HL-60/S4 (cell line): ENCODE measurements at regions not wholly inside any gene's neighbourhood (a gene's known extent, or its start where the extent isn't known, plus 50 kb on each side); places are given as distances from the start of the nearest gene placed in this dataset.

Experiments used
- in situ Hi-C: fragments of 300-500 bp; cut with MboI; formaldehyde crosslinking; loops from 2 replicates; pipeline ENCODE4 v1.14.3; 2022; ENCODE audit warnings: low sequenced_read_pairs

- in situ Hi-C loops, result no loop called here
Observed at GRCh38 chr15:97196048-97197014, 764.2 kb upstream of the ARRDC4 start.

DNA sequence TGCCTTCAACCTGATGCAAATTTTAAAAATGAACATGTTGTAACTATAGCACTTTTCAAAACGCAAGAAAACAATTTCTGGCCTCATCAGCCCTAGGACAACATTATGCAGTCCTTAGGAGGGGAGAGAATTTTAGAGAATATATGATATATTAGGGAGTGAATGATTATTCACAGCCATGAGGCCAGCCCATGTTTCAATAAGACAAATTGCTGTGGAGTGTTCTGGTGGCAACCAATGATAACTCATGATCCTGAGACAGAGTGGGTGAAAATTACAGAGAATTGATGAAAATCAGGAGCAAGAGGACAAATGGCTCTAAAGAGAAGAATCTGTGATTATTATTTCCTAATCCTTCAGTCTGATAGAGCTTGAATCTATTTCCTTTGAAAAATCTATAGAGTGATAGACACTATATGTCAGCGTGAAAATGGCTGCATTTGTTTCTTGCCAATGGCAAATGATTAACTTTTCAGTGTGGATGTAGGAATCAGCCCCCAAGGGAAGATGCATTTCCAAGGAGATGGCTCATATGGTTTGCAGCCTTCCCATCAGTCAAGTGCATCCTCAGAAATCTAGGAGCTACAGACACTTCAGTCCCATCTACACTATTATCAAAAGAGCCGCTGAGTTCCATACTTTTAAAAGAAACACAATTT lies 761.0 kb upstream of the ARRDC4 start:
- in situ Hi-C loops, result no loop called here

DNA sequence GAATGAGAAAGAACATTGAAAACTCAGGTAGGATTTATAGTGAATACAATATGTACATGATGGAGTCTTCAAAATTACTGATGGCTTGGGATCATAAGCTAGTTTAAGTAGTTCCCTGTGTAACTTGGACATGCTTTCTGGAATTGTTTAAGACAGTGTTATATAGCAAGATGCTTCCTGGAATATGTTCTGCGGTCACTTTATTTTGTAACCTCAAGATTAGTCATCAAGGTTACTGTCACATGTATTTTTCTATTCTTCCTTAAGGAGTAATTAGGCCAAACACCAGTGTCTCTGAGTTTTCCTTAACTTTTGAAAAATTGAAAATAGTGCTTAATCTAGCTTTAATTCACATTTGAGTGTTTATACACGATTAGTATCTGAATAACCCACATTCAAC lies 760.3 kb upstream of the ARRDC4 start:
- in situ Hi-C loops, result no loop called here

- in situ Hi-C loops, result no loop called here
Observed at GRCh38 chr15:97210277-97210676, 750.2 kb upstream of the ARRDC4 start.

DNA sequence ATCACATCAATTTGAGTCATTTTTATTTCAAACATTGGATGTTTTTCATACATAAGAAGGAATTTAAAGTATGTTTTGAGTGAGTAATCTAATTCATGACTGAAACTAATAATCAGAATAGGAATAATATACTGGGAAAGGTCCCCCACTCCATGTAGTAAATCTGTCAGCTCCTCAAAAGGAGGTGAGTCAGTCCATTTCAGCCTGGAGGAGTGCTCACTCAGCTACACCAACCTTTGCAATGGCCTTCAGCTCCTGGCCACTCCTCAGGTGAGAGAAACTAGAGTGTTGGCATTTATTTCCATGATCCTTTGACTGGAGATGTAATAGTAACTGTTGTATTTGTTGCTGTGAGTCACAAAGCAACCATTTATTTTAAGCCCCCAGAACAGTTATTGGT lies 744.9 kb upstream of the ARRDC4 start:
- in situ Hi-C loops, result no loop called here

DNA sequence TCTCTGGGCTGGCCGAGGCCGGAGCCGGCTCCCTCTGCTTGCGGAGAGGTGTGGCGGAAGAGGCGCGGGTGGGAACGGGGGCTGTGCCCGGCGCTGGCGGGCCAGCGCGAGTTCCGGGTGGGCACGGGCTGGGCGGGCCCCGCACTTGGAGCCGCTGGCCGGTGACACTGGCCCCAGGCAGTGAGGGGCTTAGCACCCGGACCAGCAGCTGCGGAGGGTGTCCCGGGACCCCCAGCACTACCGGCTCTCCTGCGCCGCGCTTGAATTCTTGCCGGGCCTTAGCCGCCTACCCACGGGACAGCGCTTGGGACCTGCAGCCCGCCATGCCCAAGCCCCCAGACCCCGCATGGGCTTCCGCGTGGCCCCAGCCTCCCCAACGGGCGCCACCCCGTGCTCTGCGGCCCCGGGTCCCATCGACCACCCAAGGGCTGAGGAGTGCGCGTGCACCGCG lies 736.3 kb upstream of the ARRDC4 start:
- in situ Hi-C loops, result no loop called here

GRCh38 chr15:97234851-97235610 lies 725.5 kb upstream of the ARRDC4 start:
- in situ Hi-C loops, result loop anchor here (10.0 to 25.0 kb wide), 3 partner anchors 648 to 1973 kb away; no protein-coding TSS in a partner anchor

DNA sequence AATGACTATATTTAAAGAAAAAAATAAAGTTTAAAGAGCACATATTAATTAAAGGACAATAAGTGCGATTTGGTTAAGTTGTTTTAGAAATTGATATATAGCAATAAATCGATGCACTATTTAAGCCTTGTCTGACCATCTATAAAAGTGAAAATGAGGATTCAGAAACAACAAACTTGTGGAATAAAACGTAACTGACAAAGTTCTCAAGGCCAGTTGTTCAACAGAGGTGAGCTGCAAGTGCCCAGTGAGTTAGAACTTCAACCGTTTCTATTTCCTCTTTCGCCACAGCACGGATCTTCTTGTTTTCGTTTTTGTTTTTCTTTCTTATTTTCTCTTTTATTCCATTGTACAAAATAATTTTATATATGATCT lies 724.9 kb upstream of the ARRDC4 start:
- in situ Hi-C loops, result loop anchor here (10.0 to 25.0 kb wide), 3 partner anchors 648 to 1973 kb away; no protein-coding TSS in a partner anchor

DNA sequence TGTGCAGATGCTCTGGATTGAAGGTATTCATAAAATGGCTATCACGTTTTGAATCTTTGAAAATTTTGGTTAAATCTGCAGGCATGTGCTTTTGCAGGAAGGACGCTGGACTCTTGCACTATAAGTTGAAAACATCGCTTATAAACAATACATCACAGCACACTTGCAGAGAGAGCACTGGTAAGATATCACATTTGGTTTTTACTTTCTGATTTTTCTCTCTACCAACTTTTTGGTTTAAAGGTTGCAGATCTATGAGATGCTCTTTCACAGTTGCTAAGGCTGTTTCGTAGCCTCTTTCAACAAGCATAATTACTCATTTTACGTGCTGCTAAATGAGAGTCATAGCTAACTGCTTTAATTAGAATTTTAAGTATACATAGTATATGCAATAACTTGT lies 724.4 kb upstream of the ARRDC4 start:
- in situ Hi-C loops, result loop anchor here (10.0 to 25.0 kb wide), 3 partner anchors 649 to 1974 kb away; no protein-coding TSS in a partner anchor

GRCh38 chr15:97237160-97237559 lies 723.3 kb upstream of the ARRDC4 start:
- in situ Hi-C loops, result loop anchor here (10.0 to 25.0 kb wide), 3 partner anchors 650 to 1975 kb away; no protein-coding TSS in a partner anchor

DNA sequence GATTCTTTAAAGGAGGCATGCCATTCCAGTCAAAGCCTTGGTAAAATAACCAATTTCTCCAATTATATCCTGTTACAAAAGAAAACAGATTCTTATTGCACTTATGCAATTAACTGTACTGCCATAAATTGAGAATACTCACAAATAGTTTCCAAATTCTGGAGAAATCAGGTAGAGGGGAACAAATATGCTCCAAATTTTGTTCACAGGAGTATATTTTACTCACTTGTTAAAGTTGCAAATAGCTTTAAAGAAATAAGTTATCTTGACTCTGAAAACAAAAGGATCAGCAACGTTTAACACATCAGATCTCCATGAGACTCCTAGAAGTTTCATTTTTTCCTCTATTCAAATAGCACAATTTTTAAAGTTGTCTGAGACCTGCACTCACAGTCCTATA lies 712.1 kb upstream of the ARRDC4 start:
- in situ Hi-C loops, result loop anchor here (25.0 kb wide), 2 partner anchors 661 to 1986 kb away; no protein-coding TSS in a partner anchor

DNA sequence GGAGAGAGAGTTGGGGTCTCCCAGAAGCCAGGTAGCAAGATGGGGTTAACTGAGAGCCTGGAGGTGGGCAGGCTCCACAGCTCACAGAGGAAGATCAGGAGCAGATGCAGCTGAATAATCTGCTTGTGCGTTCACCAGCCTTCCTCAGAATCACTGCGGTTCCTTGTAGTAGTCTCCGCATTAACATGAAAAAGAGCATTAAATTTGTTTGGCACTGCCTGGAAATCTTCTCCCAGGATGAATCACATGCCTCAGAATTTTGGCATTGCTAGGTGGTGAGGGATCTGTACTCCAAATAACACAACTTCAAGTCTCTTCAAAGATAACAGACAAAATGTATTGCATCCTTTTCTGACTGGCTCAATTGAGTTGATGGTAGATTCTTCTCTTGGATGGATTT lies 700.6 kb upstream of the ARRDC4 start:
- in situ Hi-C loops, result no loop called here

DNA sequence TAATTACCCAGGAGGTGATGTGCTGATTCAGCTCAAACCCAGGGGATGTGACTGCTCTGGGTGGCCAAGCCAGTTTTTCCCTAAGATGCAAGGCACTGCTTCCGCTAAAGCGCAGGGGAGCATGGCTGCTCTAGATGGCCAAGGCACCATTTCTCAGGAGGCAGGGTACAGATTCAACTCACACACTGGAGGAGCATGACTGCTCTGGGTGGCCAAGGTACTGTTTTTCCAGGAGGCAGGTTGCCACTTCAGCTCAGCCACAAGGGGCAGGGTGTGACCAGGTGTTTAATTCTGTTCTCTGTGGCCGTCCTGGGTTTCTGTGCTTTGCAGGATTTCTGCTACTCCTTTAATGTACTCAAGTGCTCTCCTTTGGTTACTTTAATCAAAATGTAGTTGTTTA lies 659.3 kb upstream of the ARRDC4 start:
- in situ Hi-C loops, result no loop called here

DNA sequence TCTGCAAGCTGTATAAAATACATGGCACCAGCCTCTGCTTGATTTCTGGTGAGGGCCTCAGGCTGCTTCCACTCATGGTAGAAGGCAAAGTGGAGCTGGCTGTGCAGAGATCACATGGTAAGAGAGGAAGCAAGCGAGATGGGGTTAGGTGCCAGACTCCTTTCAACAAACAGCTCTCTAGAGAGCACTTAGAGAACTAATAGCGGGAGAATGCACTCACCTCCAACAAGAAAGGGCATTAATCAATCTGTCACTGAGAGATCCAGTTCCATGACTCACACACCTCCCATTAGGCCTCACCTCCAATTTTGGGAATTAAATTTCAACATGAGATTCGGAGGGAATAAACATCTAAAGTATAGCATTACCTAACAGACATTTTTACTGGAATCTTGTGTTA lies 644.1 kb upstream of the ARRDC4 start:
- in situ Hi-C loops, result no loop called here

GRCh38 chr15:97317163-97317562 lies 643.3 kb upstream of the ARRDC4 start:
- in situ Hi-C loops, result no loop called here

GRCh38 chr15:97319291-97319690 lies 641.2 kb upstream of the ARRDC4 start:
- in situ Hi-C loops, result no loop called here

- in situ Hi-C loops, result no loop called here
Observed at GRCh38 chr15:97346221-97346620, 614.3 kb upstream of the ARRDC4 start.

DNA sequence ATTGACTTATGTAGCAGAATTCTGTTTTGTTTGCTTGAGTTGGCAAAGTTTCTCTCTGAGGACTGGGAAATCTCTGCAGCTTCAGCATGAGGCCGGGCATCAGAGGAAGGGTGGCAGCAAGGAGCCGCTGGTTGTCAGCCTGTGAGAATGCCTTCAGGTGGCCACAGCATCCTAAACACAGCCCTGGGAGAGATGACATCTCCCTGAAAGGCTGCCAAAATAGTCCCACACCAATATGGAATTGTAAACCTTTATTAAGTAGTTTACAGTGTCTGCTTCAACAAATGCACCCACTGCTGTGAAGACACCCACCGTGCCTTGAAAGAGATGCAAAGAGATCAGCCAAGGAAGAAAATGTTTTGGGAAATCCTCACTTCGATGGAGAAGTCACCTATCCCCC lies 609.7 kb upstream of the ARRDC4 start:
- in situ Hi-C loops, result no loop called here

- in situ Hi-C loops, result no loop called here
Observed at GRCh38 chr15:97383516-97383915, 577.0 kb upstream of the ARRDC4 start.

DNA sequence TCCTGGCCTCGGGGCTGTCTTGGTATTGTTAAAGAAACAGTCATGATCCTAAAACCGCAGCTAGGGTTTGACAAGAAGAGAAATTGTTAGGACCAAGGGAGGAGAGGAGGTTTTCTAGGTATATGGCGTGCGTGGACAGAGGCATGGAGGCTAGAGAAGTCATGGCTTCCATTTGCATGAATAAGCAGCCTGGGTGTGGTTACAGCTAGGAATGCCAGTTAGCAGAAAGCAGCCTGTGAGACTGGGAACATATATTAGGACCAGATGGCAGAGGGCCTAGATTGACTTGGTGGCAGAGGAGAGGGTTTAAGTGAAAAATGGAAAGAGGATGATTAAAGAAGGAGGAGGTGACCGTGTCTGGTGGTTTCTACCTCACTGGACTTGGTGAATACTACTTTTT lies 573.6 kb upstream of the ARRDC4 start:
- in situ Hi-C loops, result no loop called here

DNA sequence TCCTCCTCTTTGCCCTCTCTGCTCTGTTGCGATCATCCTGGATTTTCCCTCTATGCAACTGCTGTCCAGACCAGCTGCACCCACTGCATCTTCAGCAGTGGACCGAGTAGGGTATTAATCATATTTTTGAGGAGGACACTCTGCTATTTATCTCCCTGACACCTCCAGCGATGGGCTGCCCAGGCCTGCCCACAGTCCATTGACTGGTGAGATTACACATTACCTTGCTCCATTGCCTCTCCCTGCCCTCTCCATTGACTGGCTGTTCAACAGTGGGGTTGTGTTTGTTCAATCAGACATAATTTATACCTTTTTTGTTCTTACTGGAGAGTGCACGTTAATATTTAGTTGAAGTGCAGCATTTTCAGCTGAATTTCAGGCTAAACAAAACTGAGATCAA lies 559.3 kb upstream of the ARRDC4 start:
- in situ Hi-C loops, result no loop called here
